ENCODE measurements at regions not wholly inside any gene's neighbourhood (a gene's known extent, or its start where the extent isn't known, plus 50 kb on each side); places are given as distances from the start of the nearest gene placed in this dataset.

DNA sequence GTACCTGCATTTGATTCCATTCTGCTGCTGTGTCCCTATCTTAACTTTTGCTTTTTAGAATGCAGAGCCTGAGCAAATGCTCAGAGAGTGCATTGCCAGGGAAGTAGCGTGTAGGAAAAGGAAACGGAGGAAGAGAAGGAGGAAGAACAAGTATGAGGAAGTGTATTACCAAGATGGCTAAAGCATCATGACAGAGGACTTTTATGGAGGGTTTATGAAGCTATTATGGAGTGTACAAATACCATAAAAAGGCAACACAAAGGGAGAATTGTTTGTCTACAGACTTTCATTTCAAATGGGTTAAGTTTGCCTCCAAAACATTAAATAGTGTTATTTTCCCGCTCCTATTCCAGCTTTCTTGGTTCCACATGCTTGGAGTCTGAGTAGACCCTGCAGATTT is 1899.8 kb upstream of the NUDT12 start:
- no peak overlapping the region for H3K4me3 ChIP-seq (ENCODE audit: low read depth, low read length)
- DNase-seq (ENCODE audit: low read depth), result no peak

DNA sequence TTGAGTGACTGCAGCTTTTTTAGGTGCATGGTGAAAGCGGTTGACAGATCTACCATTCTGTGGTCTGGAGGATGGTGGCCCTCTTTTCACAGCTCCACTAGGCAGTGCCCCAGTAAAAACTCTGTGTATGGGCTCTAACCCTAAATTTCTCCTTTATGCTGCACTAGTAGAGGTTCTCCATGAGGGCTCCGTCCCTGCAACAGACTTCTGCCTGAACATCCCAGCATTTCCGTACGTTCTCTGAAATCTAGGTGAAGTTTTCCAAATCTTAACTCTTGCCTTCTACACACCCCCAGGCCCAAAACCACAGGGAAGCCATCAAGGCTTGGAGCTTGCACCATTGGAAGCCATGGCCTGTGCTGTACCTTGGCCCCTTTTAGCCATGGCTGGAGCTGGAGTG is 1898.1 kb upstream of the NUDT12 start:
- DNase-seq (ENCODE audit: low read depth), result no peak
- H3K4me3 ChIP-seq (ENCODE audit: low read depth, low read length), result no peak overlapping the region

DNA sequence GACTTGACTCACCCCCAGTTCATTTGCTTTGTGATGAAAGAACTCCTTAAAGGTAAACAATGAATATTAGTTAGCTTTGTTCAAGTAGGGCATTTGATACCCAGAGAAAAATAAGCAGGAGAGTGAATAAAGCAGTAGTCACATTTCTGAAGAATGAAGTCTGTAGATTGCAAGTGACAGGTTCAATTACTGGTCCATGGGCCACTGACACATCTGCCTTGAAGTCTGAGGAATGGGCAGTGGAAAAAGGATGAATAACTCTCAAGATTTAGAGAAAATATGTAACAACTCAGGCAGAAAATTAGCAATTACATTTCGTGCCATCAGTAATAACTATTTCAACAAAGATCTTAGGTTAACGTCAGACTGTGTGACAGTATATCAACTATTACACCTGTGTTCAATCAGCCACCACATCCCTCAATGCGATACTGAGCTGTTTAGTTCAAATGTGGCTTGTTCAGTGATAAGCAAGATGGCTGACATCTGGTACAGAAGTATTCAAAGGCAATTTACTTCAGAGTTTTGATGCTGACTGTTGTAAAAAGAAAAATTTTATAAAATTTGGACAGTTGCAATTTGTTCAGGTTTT is 1890.7 kb upstream of the NUDT12 start:
- H3K4me3 ChIP-seq (ENCODE audit: low read depth, low read length), result no peak overlapping the region
- DNase-seq (ENCODE audit: low read depth), result no peak

DNA sequence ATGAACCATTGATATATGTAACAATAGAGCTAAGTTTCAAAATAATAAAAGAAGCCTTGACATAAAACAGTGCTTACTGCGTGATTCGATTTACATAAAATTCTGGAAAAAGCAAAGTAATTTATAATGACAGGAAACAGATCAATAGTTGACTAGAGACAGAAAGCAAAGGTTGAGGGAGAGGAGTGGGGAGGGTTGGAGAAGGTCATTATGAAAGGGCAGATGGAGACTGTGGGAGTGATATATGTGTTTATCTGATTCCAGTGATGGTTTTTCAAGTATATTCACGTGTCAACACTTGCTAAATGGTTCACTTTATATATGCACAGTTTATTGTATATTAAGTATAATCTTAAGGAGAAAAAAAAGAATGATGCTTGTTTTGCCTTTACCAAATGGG is 1885.7 kb upstream of the NUDT12 start:
- no peak for DNase-seq (ENCODE audit: low read depth)
- no peak overlapping the region for H3K4me3 ChIP-seq (ENCODE audit: low read depth, low read length)

DNA sequence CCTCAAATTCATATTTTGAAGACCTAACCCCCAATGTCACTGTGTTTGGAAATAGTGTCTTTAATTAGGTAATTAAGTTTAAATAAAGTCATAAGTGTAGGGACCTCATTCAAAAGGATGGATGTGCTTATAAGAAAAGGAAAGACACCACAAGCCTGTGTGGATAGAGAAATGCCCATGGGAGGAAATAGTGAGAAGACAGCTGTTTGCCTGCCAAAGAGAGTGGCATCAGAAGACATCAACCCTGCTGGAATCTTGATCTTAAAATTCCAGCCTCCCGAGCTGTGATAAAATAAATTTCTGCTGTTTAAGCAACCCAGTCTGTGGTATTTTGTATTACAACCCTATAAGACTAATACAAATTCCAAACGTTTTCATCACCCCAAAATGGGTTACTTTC is 1867.9 kb upstream of the NUDT12 start:
- no peak overlapping the region for H3K4me3 ChIP-seq (ENCODE audit: low read depth, low read length)
- no peak for DNase-seq (ENCODE audit: low read depth)

DNA sequence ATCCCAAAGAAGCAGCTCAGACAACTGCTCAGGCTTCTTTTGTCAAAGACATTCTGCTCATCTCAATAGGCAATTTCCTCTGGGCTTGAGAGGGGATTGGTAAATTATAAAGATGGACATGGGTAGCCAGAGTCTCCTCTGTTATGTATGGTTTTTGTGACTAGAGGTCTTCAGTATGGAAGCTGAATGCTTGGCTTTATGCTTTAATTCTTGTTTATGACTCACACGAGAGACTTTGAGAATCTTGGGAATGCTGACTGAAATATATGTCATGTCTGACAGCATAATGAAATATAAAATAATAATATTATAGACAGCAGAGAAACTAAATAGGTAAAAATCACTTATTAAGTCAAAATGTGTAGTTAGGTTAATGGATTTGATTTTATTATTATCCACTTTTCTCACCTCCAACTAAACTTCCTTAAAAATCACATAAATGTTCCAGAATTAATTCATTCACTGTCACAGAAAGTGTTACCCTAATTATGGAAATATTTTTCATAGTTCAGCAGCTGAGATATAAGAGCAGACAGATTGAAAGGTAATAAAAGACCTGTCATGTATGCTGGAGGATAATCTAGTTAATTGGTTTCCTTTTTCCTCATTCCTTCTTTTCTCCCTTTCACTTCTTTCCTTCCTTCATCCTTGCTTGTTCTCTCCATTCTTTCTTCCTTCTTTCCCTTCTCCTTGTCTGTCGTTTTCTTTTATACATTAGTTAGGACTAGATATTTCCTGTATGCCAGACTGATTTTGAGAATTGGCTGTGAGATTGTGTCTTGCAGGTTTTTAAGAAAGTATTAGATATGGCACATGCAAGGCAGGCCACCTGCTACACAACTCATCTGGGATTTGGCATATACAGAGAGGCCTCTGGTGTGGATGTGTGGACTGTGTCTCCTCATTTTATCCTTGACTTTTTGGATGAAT is 1866.1 kb upstream of the NUDT12 start:
- no peak for DNase-seq (ENCODE audit: low read depth)
- no peak overlapping the region for H3K4me3 ChIP-seq (ENCODE audit: low read depth, low read length)

DNA sequence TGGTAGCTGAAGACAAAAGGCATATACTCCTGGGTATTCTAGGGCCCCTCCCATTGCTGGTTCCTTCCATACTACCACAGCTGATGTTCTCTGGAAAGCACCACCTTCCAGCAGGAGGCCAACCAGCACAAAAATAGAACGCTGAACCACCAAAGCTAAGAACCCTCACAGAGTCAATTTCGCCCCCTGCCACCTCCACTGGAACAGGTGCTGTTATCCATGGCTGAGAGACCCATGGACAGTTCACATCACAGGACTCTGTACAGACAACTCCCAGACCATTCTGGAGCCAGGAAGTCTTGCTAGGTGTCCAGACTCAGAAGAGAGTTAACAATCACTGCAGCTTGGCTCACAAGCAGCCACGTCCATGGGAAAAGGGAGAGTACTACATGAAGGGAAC is 1851.5 kb upstream of the NUDT12 start:
- no peak for DNase-seq (ENCODE audit: low read depth)
- H3K4me3 ChIP-seq (ENCODE audit: low read depth, low read length), result no peak overlapping the region

DNA sequence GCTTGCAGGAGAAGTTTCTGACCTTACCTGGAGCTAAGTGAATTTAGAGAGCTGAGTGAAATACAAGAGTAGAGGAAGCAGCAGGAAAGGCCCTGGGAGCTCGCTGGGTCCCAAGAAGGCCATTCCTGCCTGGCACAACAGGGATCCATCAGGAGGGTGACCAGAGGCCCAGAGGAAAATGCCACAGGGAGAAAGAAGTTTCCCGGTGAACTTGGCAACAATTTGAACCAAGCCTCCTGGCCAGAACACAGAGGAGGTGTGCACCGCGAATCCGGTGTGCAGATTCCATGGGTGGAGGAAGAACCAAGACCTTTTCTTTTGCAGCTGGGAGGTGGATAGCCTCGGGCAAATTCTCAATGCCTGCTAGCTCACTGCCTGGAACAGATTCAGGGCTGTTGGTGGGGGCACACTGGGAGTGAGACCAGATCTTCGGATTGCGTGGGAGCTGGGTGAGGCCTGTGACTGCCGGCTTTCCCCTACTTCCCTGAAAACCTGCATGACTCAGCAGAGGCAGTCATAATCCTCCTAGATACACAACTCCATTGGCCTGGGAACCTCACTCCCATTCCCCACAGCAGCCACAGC is 1850.9 kb upstream of the NUDT12 start:
- no peak for DNase-seq (ENCODE audit: low read depth)

DNA sequence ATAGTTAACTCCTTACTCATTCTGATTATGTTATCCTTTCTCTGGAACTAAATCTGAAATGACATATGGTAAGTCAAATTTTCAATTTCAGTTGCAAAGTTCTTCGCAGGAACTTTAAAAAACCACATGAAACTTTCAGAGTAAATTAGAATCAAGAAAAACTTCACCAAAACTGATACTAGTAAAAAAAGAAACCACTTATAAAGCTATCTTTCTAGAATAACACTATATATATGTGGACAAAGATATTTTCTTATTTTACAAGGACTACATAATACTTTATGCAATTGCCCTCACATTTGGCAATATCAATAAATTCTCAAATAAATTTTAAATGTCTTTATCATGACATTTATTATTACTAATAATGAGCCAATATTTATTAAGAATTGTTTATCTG is 1847.1 kb upstream of the NUDT12 start:
- no peak overlapping the region for H3K4me3 ChIP-seq (ENCODE audit: low read depth, low read length)
- DNase-seq (ENCODE audit: low read depth), result no peak

More for the DNA sequence above, 1850.9 kb upstream of the NUDT12 start:
- no peak overlapping the region for H3K4me3 ChIP-seq (ENCODE audit: low read depth, low read length)

DNA sequence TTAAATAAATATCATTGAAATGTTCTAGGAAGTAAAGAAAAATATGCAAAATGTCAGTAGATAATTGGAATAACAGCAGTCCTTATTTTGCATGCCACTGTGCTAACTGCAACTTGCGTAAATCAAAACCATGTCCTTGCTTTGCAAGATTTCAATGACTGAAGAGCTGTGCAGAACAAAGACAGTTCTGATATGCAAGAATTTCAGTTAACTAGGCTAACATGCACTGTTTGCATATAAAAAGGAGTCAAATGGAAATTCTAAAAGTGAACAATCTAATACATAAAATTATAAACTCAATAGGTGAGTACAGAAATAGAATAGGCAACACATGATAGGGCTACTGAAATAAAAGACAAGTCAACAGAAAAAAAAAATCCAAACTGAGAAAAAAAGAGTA is 1844.6 kb upstream of the NUDT12 start:
- no peak for DNase-seq (ENCODE audit: low read depth)
- H3K4me3 ChIP-seq (ENCODE audit: low read depth, low read length), result no peak overlapping the region

DNA sequence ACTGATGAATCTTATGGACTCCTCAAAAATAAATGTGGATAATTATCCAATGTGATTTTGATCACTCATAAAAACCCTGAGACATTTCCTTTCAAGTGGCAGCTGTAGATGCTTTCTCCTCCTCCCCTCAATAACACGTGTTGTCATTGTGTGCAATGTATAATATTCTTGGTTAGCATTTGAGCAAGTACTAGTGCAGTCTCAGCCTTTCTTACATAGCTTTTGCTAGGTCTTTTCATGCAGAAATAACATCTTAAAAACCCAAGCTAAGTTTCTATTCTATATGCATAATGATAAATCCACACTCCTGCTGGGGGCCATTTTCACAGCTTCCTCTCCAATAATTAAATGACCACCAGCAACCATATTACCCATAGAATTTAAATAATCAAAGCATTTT is 1835.2 kb upstream of the NUDT12 start:
- H3K4me3 ChIP-seq (ENCODE audit: low read depth, low read length), result no peak overlapping the region

DNA sequence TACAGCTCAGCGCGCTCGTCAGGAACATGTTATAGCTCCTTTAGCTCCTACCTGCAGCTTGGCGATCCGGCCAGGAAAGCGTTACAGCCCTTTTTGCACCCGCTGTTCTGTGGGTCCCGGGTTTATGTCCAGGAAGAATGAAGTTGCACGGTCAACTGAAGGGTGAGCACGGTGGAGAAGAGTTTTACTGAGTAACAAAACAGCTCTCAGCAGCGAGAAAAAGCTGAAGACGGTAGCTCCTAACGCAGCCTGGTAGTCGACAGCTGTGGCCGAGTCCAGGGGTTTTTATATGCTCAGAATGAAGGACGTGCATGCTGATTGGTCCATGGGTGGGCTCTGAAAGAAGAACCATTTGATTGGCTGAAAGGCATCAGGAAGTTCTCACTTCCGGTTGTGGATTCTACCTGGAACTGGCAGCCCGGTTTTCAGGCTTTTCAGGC is 1830.1 kb upstream of the NUDT12 start:
- DNase-seq (ENCODE audit: low read depth), result no peak
- no peak overlapping the region for H3K4me3 ChIP-seq (ENCODE audit: low read depth, low read length)

More for the DNA sequence above, 1835.2 kb upstream of the NUDT12 start:
- DNase-seq (ENCODE audit: low read depth), result no peak

DNA sequence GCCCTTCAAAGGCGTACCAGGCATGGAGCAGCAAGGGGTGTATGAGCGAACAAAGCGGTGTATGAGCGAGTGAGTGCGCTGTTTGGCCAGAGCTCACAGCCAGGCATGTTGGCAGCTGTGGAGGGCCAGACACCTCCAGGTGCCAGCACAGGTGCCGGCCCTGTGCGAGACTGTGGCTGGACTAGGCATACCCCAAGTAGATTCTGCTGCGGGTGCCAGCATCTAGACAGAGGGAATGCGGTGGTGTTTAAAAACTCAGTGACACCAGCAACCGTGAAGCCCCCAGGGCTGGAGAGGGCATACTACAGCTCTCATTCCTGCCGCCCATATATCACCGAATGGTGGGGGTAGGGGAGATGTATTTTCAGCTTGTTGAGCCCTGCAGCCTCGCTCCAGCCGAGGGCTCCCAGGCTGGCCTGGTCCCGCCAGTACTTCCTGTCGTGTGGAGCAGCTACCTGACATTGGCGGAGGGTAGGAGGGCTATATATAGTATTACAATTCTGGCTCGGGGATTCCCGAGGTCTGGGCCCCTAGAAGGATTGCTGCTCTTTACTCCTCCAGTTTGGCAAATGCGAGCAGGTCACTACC is 1829.6 kb upstream of the NUDT12 start:
- DNase-seq (ENCODE audit: low read depth), result no peak
- H3K4me3 ChIP-seq (ENCODE audit: low read depth, low read length), result no peak overlapping the region

DNA sequence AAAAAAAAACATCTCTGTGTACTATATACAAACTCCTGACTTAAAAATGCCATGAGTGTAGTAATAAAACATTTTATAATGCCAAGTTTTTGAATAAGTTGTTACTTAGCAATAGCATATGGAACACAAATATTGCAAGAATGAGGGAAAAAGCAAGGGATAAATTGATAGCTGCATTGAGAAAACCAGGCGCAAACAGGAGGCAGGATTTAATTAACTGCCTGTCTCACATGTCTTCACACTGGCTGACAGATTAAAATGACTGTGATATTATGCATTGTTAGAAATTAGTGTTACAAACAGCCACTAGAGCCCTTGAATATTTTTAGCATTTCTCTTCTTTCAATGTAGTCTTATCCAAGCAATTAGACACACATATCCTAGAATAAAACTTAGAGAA is 1817.5 kb upstream of the NUDT12 start:
- DNase-seq (ENCODE audit: low read depth), result no peak
- H3K4me3 ChIP-seq (ENCODE audit: low read depth, low read length), result no peak overlapping the region

DNA sequence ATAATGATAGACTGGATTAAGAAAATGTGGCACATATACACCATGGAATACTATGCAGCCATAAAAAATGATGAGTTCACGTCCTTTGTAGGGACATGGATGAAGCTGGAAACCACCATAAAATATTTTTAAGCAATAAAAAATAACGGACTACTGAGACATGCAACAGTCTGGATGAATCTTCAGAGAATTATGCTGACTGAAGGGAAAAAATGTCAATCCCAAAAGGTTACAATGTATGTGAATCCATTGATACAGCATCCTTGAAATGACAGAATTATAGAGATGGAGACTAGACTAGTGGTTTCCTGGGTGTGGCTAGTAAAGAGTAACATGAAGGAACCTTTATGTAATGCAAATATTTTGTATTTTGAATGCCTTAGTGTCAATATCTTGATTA is 1808.6 kb upstream of the NUDT12 start:
- no peak for DNase-seq (ENCODE audit: low read depth)
- no peak overlapping the region for H3K4me3 ChIP-seq (ENCODE audit: low read depth, low read length)

DNA sequence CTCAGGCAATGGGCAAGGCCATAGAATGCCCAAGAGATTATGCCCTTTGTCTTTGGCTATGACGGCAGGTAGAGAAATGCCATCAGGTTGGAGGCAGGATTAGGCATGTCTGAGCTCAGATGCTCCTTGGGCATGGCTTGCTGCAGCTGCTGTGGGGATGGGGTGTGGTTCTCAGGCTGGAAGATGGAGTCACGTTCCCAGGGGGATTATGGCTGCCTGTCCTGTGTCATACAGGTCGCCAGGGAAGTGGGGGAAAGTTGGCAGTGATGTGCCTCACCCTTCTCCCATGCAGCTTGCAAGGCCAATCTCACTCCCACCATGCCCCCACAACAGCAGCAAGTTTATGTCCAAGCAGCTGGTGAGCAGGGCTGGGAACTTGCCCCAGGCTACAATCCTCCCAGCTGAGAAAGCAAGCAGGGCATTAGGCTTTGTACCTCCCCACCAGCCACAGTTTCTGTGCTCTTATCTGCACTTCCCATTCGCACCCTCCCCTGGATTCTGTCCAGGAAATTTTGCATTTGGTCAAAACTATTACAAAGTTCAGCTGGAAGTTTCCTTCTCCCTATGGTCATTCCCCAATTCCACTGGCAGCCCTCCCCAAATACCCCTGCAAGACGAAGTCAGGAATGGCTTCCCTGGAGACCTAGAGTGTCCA is 1788.0 kb upstream of the NUDT12 start:
- H3K4me3 ChIP-seq (ENCODE audit: low read depth, low read length), result no peak overlapping the region
- no peak for DNase-seq (ENCODE audit: low read depth)

DNA sequence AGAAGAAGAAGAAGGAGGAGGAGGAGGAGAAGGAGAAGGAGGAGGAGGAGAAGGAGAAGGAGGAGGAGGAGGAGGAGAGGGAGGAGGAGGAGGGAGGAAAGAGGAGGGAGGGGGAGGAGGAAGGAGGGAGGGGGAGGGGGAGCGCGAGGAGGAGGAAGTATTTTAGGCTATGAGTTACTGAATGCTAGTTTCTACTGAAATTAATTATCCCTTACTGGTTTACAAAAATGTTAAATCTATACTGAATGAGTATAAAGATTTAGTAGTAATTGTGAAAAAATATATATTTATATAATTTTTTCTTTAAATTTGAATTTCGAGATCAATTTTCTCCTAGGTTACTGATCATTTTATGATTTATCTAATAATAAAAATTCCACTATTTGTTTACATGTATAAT is 1769.0 kb upstream of the NUDT12 start:
- H3K4me3 ChIP-seq (ENCODE audit: low read depth, low read length), result no peak overlapping the region
- no peak for DNase-seq (ENCODE audit: low read depth)

DNA sequence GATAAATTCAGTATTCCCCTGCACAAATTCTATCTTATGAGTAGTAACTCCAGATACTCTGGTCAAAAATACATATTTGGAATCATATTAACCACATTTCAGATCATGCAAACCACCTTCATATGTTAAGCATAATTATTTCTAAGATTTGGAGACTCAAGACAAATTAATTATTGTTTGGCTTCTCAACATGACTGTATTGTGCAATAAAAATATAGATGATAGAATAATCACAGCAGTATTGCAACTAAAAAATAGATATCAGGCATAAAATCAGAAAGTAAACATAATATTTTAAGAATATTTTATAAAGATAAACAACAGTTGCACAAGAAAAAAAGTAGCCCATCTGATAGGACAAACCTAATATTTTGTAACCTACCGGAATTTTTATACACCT is 1767.6 kb upstream of the NUDT12 start:
- DNase-seq (ENCODE audit: low read depth), result no peak
- H3K4me3 ChIP-seq (ENCODE audit: low read depth, low read length), result no peak overlapping the region

DNA sequence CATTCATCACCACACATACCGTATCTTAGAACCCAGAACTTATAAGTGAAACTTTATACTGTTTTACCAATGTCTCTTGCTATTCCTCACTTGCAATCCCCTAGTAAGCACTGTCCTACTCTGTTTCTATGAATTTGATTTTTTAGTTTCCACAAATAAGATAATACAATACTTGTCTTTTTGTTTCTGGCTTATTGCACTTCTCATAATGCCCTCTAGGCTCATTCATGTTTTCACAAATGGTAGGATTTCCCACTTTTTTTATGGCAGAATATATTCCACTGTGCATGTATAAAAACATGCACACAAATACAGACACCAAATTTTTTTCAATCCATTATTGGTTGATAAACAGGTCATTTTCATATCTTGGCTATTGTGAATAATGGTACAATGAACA is 1742.3 kb upstream of the NUDT12 start:
- DNase-seq (ENCODE audit: low read depth), result no peak
- no peak overlapping the region for H3K4me3 ChIP-seq (ENCODE audit: low read depth, low read length)

DNA sequence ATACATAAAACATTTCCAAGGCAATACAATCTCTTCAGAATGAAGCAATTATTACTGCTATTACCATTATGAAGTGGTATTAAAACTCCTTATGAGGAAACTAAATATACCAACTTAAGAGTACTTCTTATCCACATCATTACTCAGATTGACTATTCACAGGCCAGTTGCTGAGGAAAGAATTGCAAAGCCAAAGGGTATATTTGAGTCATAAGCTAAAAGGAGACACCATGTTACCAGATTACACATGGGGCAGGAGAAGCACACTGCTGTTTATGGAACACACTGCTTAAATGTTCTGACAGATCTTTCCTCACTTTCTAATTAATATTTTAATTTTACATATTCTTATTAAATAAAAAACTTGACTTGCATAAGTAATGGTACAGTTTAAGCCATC is 1726.4 kb upstream of the NUDT12 start:
- no peak for DNase-seq (ENCODE audit: low read depth)
- H3K4me3 ChIP-seq (ENCODE audit: low read depth, low read length), result no peak overlapping the region
